ENCODE measurements at regions not wholly inside any gene's neighbourhood (a gene's known extent, or its start where the extent isn't known, plus 50 kb on each side); places are given as distances from the start of the nearest gene placed in this dataset.

DNA sequence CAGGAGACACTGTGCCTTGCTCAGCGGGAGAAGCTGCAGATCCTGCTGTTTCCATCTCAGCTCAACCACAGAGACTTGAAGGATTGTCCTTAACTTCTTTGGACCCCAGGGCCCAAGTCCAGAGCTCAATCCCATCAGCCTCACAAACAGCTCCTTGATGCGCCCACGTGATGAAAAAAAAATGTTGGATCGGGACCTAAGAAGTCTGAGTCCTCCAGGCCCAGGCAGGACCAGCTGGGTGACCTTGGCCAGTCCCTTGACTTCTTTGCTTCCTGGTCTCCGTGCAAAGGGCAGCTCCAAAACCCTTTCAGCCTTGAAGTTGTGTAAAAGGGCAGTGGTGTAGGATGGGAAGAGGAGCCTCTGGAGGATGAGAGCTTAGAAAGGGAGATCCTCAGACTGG, 175.5 kb downstream of the ZFP36L2 start:
- no peak overlapping the region for H3K4me2 ChIP-seq
- H3K27ac Mint-ChIP-seq: no peak overlapping the region
- peaks cover 11% of the 10 kb centered on the region for H3K27me3 Mint-ChIP-seq (ENCODE audit: insufficient read depth, low read depth, poor library complexity)
- no peaks in the 10 kb centered on the region for H3F3A ChIP-seq (replicated peaks; ENCODE audit: low read depth)
- H3K9me3 Mint-ChIP-seq: no peaks in the 10 kb centered on the region; the same call in 2 of the 3 replicates
- no peak overlapping the region for H3K4me3 Mint-ChIP-seq
- H3K9me2 ChIP-seq (ENCODE audit: insufficient read depth): no peaks in the 10 kb centered on the region
- H3K27ac ChIP-seq (ENCODE audit: low read depth): no peak overlapping the region
- no peak overlapping the region for H3K4me3 ChIP-seq
- peaks cover 21% of the 10 kb centered on the region for H3K4me1 Mint-ChIP-seq
- DNase-seq (ENCODE audit: low spot score): no peak
- no peaks in the 10 kb centered on the region for H3K79me2 ChIP-seq (replicated peaks; ENCODE audit: insufficient read depth)
- H2AFZ ChIP-seq: 0 out of 2 replicates have a peak overlapping the region, but pooled peaks have one; percentile 18
- no peaks in the 10 kb centered on the region for H3K36me3 ChIP-seq (ENCODE audit: insufficient read depth)
- no peaks in the 10 kb centered on the region for H3K27me3 ChIP-seq (ENCODE audit: insufficient read depth)
- H4K20me1 ChIP-seq (replicated peaks; ENCODE audit: insufficient read depth): no peaks in the 10 kb centered on the region
- ATAC-seq: no peak
- no peaks in the 10 kb centered on the region for H3K4me1 ChIP-seq (ENCODE audit: insufficient read depth)
- no peaks in the 10 kb centered on the region; the same call in 2 of the 3 replicates for H3K36me3 Mint-ChIP-seq (ENCODE audit: low read depth)
- TF ChIP-seq, protein P1, sequence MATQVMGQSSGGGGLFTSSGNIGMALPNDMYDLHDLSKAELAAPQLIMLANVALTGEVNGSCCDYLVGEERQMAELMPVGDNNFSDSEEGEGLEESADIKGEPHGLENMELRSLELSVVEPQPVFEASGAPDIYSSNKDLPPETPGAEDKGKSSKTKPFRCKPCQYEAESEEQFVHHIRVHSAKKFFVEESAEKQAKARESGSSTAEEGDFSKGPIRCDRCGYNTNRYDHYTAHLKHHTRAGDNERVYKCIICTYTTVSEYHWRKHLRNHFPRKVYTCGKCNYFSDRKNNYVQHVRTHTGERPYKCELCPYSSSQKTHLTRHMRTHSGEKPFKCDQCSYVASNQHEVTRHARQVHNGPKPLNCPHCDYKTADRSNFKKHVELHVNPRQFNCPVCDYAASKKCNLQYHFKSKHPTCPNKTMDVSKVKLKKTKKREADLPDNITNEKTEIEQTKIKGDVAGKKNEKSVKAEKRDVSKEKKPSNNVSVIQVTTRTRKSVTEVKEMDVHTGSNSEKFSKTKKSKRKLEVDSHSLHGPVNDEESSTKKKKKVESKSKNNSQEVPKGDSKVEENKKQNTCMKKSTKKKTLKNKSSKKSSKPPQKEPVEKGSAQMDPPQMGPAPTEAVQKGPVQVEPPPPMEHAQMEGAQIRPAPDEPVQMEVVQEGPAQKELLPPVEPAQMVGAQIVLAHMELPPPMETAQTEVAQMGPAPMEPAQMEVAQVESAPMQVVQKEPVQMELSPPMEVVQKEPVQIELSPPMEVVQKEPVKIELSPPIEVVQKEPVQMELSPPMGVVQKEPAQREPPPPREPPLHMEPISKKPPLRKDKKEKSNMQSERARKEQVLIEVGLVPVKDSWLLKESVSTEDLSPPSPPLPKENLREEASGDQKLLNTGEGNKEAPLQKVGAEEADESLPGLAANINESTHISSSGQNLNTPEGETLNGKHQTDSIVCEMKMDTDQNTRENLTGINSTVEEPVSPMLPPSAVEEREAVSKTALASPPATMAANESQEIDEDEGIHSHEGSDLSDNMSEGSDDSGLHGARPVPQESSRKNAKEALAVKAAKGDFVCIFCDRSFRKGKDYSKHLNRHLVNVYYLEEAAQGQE (IDR thresholded peaks at IDR 0.05; ENCODE audit: unreplicated experiment): no peak
- TF ChIP-seq, protein P2, sequence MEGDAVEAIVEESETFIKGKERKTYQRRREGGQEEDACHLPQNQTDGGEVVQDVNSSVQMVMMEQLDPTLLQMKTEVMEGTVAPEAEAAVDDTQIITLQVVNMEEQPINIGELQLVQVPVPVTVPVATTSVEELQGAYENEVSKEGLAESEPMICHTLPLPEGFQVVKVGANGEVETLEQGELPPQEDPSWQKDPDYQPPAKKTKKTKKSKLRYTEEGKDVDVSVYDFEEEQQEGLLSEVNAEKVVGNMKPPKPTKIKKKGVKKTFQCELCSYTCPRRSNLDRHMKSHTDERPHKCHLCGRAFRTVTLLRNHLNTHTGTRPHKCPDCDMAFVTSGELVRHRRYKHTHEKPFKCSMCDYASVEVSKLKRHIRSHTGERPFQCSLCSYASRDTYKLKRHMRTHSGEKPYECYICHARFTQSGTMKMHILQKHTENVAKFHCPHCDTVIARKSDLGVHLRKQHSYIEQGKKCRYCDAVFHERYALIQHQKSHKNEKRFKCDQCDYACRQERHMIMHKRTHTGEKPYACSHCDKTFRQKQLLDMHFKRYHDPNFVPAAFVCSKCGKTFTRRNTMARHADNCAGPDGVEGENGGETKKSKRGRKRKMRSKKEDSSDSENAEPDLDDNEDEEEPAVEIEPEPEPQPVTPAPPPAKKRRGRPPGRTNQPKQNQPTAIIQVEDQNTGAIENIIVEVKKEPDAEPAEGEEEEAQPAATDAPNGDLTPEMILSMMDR (conservative IDR thresholded peaks at IDR 0.05; ENCODE audit: low read depth in 2 of 2): no peak
- TF ChIP-seq NANOG (IDR thresholded peaks at IDR 0.05; ENCODE audit: borderline replicate concordance) (no peak), POLR2AphosphoS5 (IDR thresholded peaks at IDR 0.05; ENCODE audit: low read depth) (no peak), JUNB (IDR thresholded peaks at IDR 0.05; ENCODE audit: unreplicated experiment) (no peak), ZNF331 (CRISPR knock-in tag; IDR thresholded peaks at IDR 0.05; ENCODE audit: low read depth) (no peak), CREB1 (CRISPR knock-in tag; IDR thresholded peaks at IDR 0.05; ENCODE audit: low read depth) (no peak), STAT1 (IDR thresholded peaks at IDR 0.05; ENCODE audit: unreplicated experiment) (no peak), ZNF114 (CRISPR knock-in tag; IDR thresholded peaks at IDR 0.05) (no peak), EZH2phosphoT487 (IDR thresholded peaks at IDR 0.05; ENCODE audit: unreplicated experiment) (no peak), EZH2 (IDR thresholded peaks at IDR 0.05; ENCODE audit: low read depth, unreplicated experiment) (no peak)
- TF ChIP-seq, protein P3, sequence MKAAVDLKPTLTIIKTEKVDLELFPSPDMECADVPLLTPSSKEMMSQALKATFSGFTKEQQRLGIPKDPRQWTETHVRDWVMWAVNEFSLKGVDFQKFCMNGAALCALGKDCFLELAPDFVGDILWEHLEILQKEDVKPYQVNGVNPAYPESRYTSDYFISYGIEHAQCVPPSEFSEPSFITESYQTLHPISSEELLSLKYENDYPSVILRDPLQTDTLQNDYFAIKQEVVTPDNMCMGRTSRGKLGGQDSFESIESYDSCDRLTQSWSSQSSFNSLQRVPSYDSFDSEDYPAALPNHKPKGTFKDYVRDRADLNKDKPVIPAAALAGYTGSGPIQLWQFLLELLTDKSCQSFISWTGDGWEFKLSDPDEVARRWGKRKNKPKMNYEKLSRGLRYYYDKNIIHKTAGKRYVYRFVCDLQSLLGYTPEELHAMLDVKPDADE (IDR thresholded peaks at IDR 0.05): no peak
- TF ChIP-seq, protein P4, sequence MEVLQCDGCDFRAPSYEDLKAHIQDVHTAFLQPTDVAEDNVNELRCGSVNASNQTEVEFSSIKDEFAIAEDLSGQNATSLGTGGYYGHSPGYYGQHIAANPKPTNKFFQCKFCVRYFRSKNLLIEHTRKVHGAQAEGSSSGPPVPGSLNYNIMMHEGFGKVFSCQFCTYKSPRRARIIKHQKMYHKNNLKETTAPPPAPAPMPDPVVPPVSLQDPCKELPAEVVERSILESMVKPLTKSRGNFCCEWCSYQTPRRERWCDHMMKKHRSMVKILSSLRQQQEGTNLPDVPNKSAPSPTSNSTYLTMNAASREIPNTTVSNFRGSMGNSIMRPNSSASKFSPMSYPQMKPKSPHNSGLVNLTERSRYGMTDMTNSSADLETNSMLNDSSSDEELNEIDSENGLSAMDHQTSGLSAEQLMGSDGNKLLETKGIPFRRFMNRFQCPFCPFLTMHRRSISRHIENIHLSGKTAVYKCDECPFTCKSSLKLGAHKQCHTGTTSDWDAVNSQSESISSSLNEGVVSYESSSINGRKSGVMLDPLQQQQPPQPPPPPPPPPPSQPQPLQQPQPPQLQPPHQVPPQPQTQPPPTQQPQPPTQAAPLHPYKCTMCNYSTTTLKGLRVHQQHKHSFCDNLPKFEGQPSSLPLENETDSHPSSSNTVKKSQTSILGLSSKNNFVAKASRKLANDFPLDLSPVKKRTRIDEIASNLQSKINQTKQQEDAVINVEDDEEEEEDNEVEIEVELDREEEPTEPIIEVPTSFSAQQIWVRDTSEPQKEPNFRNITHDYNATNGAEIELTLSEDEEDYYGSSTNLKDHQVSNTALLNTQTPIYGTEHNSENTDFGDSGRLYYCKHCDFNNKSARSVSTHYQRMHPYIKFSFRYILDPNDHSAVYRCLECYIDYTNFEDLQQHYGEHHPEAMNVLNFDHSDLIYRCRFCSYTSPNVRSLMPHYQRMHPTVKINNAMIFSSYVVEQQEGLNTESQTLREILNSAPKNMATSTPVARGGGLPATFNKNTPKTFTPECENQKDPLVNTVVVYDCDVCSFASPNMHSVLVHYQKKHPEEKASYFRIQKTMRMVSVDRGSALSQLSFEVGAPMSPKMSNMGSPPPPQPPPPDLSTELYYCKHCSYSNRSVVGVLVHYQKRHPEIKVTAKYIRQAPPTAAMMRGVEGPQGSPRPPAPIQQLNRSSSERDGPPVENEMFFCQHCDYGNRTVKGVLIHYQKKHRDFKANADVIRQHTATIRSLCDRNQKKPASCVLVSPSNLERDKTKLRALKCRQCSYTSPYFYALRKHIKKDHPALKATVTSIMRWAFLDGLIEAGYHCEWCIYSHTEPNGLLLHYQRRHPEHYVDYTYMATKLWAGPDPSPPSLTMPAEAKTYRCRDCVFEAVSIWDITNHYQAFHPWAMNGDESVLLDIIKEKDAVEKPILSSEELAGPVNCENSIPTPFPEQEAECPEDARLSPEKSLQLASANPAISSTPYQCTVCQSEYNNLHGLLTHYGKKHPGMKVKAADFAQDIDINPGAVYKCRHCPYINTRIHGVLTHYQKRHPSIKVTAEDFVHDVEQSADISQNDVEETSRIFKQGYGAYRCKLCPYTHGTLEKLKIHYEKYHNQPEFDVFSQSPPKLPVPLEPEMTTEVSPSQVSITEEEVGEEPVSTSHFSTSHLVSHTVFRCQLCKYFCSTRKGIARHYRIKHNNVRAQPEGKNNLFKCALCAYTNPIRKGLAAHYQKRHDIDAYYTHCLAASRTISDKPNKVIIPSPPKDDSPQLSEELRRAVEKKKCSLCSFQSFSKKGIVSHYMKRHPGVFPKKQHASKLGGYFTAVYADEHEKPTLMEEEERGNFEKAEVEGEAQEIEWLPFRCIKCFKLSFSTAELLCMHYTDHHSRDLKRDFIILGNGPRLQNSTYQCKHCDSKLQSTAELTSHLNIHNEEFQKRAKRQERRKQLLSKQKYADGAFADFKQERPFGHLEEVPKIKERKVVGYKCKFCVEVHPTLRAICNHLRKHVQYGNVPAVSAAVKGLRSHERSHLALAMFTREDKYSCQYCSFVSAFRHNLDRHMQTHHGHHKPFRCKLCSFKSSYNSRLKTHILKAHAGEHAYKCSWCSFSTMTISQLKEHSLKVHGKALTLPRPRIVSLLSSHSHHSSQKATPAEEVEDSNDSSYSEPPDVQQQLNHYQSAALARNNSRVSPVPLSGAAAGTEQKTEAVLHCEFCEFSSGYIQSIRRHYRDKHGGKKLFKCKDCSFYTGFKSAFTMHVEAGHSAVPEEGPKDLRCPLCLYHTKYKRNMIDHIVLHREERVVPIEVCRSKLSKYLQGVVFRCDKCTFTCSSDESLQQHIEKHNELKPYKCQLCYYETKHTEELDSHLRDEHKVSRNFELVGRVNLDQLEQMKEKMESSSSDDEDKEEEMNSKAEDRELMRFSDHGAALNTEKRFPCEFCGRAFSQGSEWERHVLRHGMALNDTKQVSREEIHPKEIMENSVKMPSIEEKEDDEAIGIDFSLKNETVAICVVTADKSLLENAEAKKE (CRISPR knock-in tag; IDR thresholded peaks at IDR 0.05): no peak

Measured in GM23338 (cell line).